ENCODE measurements at regions not wholly inside any gene's neighbourhood (a gene's known extent, or its start where the extent isn't known, plus 50 kb on each side); places are given as distances from the start of the nearest gene placed in this dataset.
A peak's percentile ranks its signal among the peaks of the same experiment; 100 is the strongest.

- H3K4me2 ChIP-seq (ENCODE audit: low read depth, low read length), result peak overlapping the region; percentile 89
- DNase-seq (ENCODE audit: low spot score) (peak; percentile 36), ATAC-seq (peak; percentile 84), FAIRE-seq (peak; percentile 71)
- H2AFZ ChIP-seq (ENCODE audit: low read length), result peak overlapping the region; percentile 33
- no peak overlapping the region for H3K9ac ChIP-seq (ENCODE audit: insufficient read depth, low read depth, low read length)
- POLR2A ChIA-PET, result no interaction called here
- no peaks in the 10 kb centered on the region for H3K9me3 ChIP-seq (ENCODE audit: low read length)
- in situ Hi-C loops (cut with HindIII; ENCODE audit: extremely low pct_ligation_motif_present, low pct_unique_long_range_greater_than_20kb), result loop anchor here (10.0 to 25.0 kb wide), 2 partner anchors 319 to 894 kb away; partner anchors contain the start of gene PDGFRA
- no peaks in the 10 kb centered on the region for H3K79me2 ChIP-seq (ENCODE audit: insufficient read depth, low read length)
- H4K20me1 ChIP-seq (ENCODE audit: insufficient read depth, low read length), result no peaks in the 10 kb centered on the region
- CTCF ChIA-PET (ENCODE audit: low intra/inter-chr PET ratio, low total read pairs), result no interaction called here
- peaks cover 41% of the 10 kb centered on the region for H3K4me1 ChIP-seq (ENCODE audit: insufficient read depth, low read length)
- peaks cover 0 to 10% of the 10 kb centered on the region in 2 experiments; a peak in 3 of 5 replicates for H3K27me3 ChIP-seq (ENCODE audit: control insufficient read depth in 1 of 2, insufficient read depth in 2 of 2, low read length in 2 of 2)
- H3K4me3 ChIP-seq (replicated peaks in 1 of 3; ENCODE audit: insufficient read depth in 1 of 3, low read depth in 2 of 3, low read length in 3 of 3), result peak overlapping the region; percentile 26 to 63 (median 31)
- WGBS (ENCODE audit: low lambda C conversion rate), result 1% methylated on average over 8 of the region's 11 CpGs
- intact Hi-C loops (cut with micrococcal nuclease; ENCODE audit: unreplicated experiment), result loop anchor here (1.0 to 10.0 kb wide), 3 partner anchors 201 to 891 kb away; no protein-coding TSS in a partner anchor
- no TSS peak for BruUV-seq (replicated peaks)
- no peaks in the 10 kb centered on the region for H3K36me3 ChIP-seq (replicated peaks in 1 of 2; ENCODE audit: control insufficient read depth in 1 of 2, insufficient read depth in 2 of 2, low read length in 2 of 2)
- no peak overlapping the region for H3K27ac ChIP-seq (ENCODE audit: extremely low read length, insufficient read depth, low read length)
- TF ChIP-seq DMAP1 (CRISPR knock-in tag; IDR thresholded peaks at IDR 0.05) (no peak), CBX1 (IDR thresholded peaks at IDR 0.05; ENCODE audit: low read depth) (no peak), ZNF761 (CRISPR knock-in tag; conservative IDR thresholded peaks at IDR 0.05) (no peak), ZKSCAN1 (IDR thresholded peaks at IDR 0.05; ENCODE audit: low read length) (peak; percentile 46; the same call in 1 of the 2 replicates), ZNF891 (CRISPR knock-in tag; IDR thresholded peaks at IDR 0.05) (no peak), SPEN (CRISPR knock-in tag; IDR thresholded peaks at IDR 0.05; ENCODE audit: low read depth) (no peak), ZNF430 (CRISPR knock-in tag; IDR thresholded peaks at IDR 0.05) (no peak), ARID3A (IDR thresholded peaks at IDR 0.05; ENCODE audit: low read depth, low read length) (0 out of 2 replicates have a peak, but pooled peaks have one; percentile 6), KLF11 (CRISPR knock-in tag; IDR thresholded peaks at IDR 0.05) (no peak), POGK (CRISPR knock-in tag; conservative IDR thresholded peaks at IDR 0.05) (peak; percentile 83), CTCF (CRISPR knock-in tag; IDR thresholded peaks at IDR 0.05) (0 out of 2 replicates have a peak, but pooled peaks have one; percentile 1), CENPBD1 (CRISPR knock-in tag; IDR thresholded peaks at IDR 0.05; ENCODE audit: borderline replicate concordance, low read depth) (no peak), SAP130 (CRISPR knock-in tag; IDR thresholded peaks at IDR 0.05; ENCODE audit: low read depth) (peak; percentile 52; the same call in 1 of the 2 replicates), ELK4 (CRISPR knock-in tag; IDR thresholded peaks at IDR 0.05; ENCODE audit: borderline replicate concordance) (no peak), DNMT1 (CRISPR knock-in tag; IDR thresholded peaks at IDR 0.05) (no peak), ZNF501 (CRISPR knock-in tag; IDR thresholded peaks at IDR 0.05) (0 out of 2 replicates have a peak, but pooled peaks have one; percentile 24), SMC3 (IDR thresholded peaks at IDR 0.05; ENCODE audit: low read length) (0 out of 2 replicates have a peak, but pooled peaks have one; percentile 9), FOXA3 (CRISPR knock-in tag; IDR thresholded peaks at IDR 0.05) (0 out of 2 replicates have a peak, but pooled peaks have one; percentile 3), ZMYM4 (CRISPR knock-in tag; IDR thresholded peaks at IDR 0.05) (peak; percentile 28; the same call in 1 of the 2 replicates), HCFC1 (IDR thresholded peaks at IDR 0.05; ENCODE audit: low read depth, low read length) (no peak)
Observed at GRCh38 chr4:53905941-53906377, 158.4 kb downstream of the CHIC2 start.
